NT2/D1 (cell line): ENCODE measurements at regions not wholly inside any gene's neighbourhood (a gene's known extent, or its start where the extent isn't known, plus 50 kb on each side); places are given as distances from the start of the nearest gene placed in this dataset.

Experiments used
- DNase-seq: peaks from one replicate; pipeline ENCODE4 v3.0.0-alpha.2; 2011; ENCODE audit warnings: low read depth, low spot score
- H3K27me3 ChIP-seq: 2 replicates; pipeline ENCODE4 v1.6.0; 2011; ENCODE audit warnings: mild to moderate bottlenecking; ENCODE audit not compliant: insufficient read length, insufficient read depth
- H3K36me3 ChIP-seq: 2 replicates; pipeline ENCODE4 v1.6.1; 2011; ENCODE audit warnings: mild to moderate bottlenecking, low read length, mixed read lengths; ENCODE audit not compliant: insufficient read depth, insufficient read length
- H3K4me1 ChIP-seq: 2 replicates; pipeline ENCODE4 v1.5.1; 2011; ENCODE audit not compliant: insufficient read depth, insufficient read length
- H3K4me3 ChIP-seq: 2 replicates; pipeline ENCODE4 v1.5.1; 2011; ENCODE audit warnings: low read depth; ENCODE audit not compliant: insufficient read length
- H3K9ac ChIP-seq: 2 replicates; pipeline ENCODE4 v1.6.0; 2011; ENCODE audit warnings: low read depth; ENCODE audit not compliant: insufficient read length
- H3K9me3 ChIP-seq: 2 replicates; pipeline ENCODE4 v1.5.1; 2011; ENCODE audit warnings: mild to moderate bottlenecking, low read length; ENCODE audit not compliant: insufficient read depth
- SUZ12 ChIP-seq: IDR thresholded peaks from 2 replicates; pipeline ENCODE4 v1.6.1; 2011; ENCODE audit not compliant: insufficient read length, insufficient read depth; ENCODE audit errors: extremely low read depth
- YY1 ChIP-seq: IDR thresholded peaks from 2 replicates; pipeline ENCODE4 v1.6.1; 2011; ENCODE audit not compliant: insufficient read length, insufficient read depth
- ZNF274 ChIP-seq: IDR thresholded peaks from 2 replicates; pipeline ENCODE4 v1.6.1; 2011; ENCODE audit warnings: mild to moderate bottlenecking, low read depth, low read length

DNA sequence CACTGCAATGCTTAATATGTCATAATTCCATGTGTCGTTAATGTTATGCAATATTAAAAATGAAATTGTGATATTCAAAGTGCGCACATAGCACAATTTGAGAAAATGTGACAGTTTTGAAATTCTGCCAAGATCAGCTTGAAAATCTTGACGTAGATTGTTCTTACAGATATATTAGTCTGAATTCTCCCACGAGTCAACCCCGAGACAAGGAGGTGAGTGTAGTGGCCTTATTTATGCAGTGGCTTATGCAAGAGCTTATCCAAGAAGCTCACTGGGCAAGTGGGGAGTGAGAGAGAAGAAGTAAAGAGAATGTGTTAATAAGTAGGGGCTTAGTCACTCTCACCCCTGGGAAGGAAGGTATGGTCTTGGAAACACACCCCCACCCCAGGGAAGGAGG, 286.1 kb upstream of the STS start:
- Histone ChIP-seq H3K9ac (no peak overlapping the region), H3K4me1 (no peaks in the 10 kb centered on the region), H3K27me3 (no peaks in the 10 kb centered on the region), H3K4me3 (no peak overlapping the region), H3K36me3 (no peaks in the 10 kb centered on the region), H3K9me3 (peaks cover 22% of the 10 kb centered on the region)
- TF ChIP-seq ZNF274, result no peak
- no peak for TF ChIP-seq YY1
- TF ChIP-seq SUZ12, result no peak
- no peak for DNase-seq

DNA sequence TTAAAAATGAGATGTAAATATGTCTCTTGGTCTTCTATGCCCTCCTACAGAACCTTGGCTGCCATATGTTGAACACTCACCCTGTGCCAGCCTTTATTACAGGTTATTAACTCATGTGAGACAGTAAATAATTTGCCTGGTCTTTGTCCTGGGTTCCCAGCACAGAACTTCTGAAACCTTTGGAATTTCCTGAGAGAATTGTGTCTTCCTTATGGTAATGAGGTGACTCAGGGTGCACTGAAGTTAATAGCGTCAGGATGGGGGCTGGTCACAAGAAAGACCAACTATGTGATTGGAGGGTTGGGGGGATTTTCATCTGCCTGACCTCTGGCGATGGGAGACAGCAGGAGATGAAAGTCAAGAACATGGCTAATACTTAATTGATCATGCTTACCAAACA, 289.8 kb upstream of the STS start:
- TF ChIP-seq YY1 (no peak), SUZ12 (no peak), ZNF274 (no peak)
- H3K36me3 ChIP-seq, result no peaks in the 10 kb centered on the region
- no peak for DNase-seq

DNA sequence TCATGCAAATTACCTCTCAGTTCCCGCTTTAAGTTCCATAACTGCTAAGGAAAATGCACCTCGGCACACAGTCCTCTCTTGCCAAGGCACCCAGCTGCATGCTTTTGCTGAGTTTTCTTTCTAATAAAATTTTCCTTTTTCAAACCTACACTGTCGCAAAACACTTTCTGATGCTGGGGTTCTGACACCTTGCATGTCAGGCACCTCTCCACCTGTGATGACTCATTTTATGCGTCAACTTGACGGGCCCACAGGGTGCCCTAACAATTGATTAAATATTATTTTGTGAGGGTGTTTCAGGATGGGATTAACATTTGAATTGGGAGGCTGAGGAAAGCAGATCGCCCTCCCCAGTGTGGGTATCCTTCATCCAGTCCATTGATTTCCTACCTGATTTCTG, 291.0 kb upstream of the STS start:
- Histone ChIP-seq H3K27me3 (no peaks in the 10 kb centered on the region), H3K4me1 (no peaks in the 10 kb centered on the region), H3K4me3 (no peak overlapping the region), H3K9ac (no peak overlapping the region), H3K36me3 (no peaks in the 10 kb centered on the region), H3K9me3 (peaks cover 23% of the 10 kb centered on the region)
- TF ChIP-seq YY1 (no peak), SUZ12 (no peak), ZNF274 (no peak)
- no peak for DNase-seq

More for the DNA sequence above, 289.8 kb upstream of the STS start:
- Histone ChIP-seq H3K27me3 (no peaks in the 10 kb centered on the region), H3K4me1 (no peaks in the 10 kb centered on the region), H3K9me3 (peaks cover 21% of the 10 kb centered on the region), H3K4me3 (no peak overlapping the region), H3K9ac (no peak overlapping the region)

GRCh38 chrX:6852869-6853268, 294.6 kb upstream of the STS start:
- peaks cover 1% of the 10 kb centered on the region for H3K4me1 ChIP-seq
- H3K9ac ChIP-seq, result no peak overlapping the region
- H3K36me3 ChIP-seq, result no peaks in the 10 kb centered on the region
- TF ChIP-seq SUZ12, result no peak
- TF ChIP-seq YY1, result no peak
- TF ChIP-seq ZNF274, result no peak
- H3K9me3 ChIP-seq, result peaks cover 8% of the 10 kb centered on the region
- no peaks in the 10 kb centered on the region for H3K27me3 ChIP-seq
- no peak overlapping the region for H3K4me3 ChIP-seq
- DNase-seq, result no peak

DNA sequence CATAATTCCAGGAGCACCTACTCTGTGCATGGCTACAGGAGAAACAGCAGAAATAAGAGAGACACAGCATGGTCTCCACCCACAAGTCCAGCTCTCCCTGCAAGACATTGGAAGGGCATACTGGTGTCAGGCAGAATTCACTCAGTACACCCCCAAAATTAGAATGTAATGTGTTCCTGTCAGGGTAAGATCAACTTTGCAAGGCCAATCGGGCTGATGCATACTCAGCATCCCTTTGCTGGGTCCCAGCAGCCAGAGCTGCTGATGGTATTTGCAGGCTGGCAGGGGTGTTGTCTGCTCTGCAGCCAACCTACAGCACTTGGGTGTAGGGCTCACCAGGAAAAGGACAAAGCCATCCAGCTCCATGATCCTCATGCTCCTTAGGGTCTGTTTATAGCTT, 295.4 kb upstream of the STS start:
- no peak overlapping the region for H3K4me3 ChIP-seq
- H3K9ac ChIP-seq, result no peak overlapping the region
- peaks cover 13% of the 10 kb centered on the region for H3K9me3 ChIP-seq
- H3K36me3 ChIP-seq, result no peaks in the 10 kb centered on the region
- no peaks in the 10 kb centered on the region for H3K27me3 ChIP-seq
- DNase-seq, result no peak
- peaks cover 1% of the 10 kb centered on the region for H3K4me1 ChIP-seq
- no peak for TF ChIP-seq ZNF274
- TF ChIP-seq YY1, result no peak
- TF ChIP-seq SUZ12, result no peak

- DNase-seq, result no peak
- peaks cover 1% of the 10 kb centered on the region for H3K4me1 ChIP-seq
- H3K36me3 ChIP-seq, result no peaks in the 10 kb centered on the region
- H3K9ac ChIP-seq, result no peak overlapping the region
- H3K4me3 ChIP-seq, result no peak overlapping the region
- TF ChIP-seq ZNF274 (no peak), YY1 (no peak), SUZ12 (no peak)
- no peaks in the 10 kb centered on the region for H3K27me3 ChIP-seq
- H3K9me3 ChIP-seq, result peaks cover 13% of the 10 kb centered on the region
Measured at GRCh38 chrX:6851140-6851539, 296.4 kb upstream of the STS start.

- Histone ChIP-seq H3K9ac (no peak overlapping the region), H3K27me3 (no peaks in the 10 kb centered on the region), H3K9me3 (peaks cover 13% of the 10 kb centered on the region), H3K4me1 (peaks cover 1% of the 10 kb centered on the region), H3K4me3 (no peak overlapping the region), H3K36me3 (no peaks in the 10 kb centered on the region)
- no peak for TF ChIP-seq YY1
- TF ChIP-seq SUZ12, result no peak
- no peak for TF ChIP-seq ZNF274
- DNase-seq, result no peak
Measured at GRCh38 chrX:6849716-6850414, 297.6 kb upstream of the STS start.

DNA sequence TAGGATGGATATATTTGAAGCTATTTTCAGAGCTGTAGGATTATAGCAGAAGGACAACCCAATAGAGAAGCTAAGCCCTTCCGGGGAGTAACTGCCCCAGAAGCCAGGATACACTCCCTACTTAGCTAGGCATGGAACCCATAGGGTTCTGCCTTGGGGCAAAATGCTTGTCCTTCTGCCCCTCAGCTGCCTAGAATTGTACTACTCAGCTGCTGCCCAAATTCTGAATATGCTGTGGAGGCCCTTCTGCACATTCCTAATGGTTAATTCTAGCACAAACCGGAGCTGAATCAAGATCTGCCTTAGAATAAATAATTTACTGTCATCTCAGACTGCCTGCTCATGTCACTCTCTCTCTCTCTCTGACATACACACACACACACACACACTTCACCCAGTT, 297.7 kb upstream of the VCX3A start:
- no peaks in the 10 kb centered on the region for H3K4me1 ChIP-seq
- H3K9ac ChIP-seq, result no peak overlapping the region

More for the DNA sequence above, 297.7 kb upstream of the VCX3A start:
- no peak for TF ChIP-seq YY1
- TF ChIP-seq SUZ12, result no peak
- TF ChIP-seq ZNF274, result no peak
- H3K4me3 ChIP-seq, result no peak overlapping the region
- H3K27me3 ChIP-seq, result no peaks in the 10 kb centered on the region
- H3K9me3 ChIP-seq, result no peaks in the 10 kb centered on the region
- DNase-seq, result no peak
- H3K36me3 ChIP-seq, result no peaks in the 10 kb centered on the region
